HepG2 (cell line): ENCODE measurements at regions not wholly inside any gene's neighbourhood (a gene's known extent, or its start where the extent isn't known, plus 50 kb on each side); places are given as distances from the start of the nearest gene placed in this dataset.

Source experiments
- ATAC-seq: fragments of 200-7000 bp; cut with Tn5 transposase; 3 replicates; pipeline ENCODE4 v1.9.1; 2020; ENCODE audit warnings: mild to moderate bottlenecking, moderate library complexity
- BruUV-seq: library from RNA; stranded (reverse); fragments of 400-500 nt; replicated peaks from 2 replicates; lab custom pipeline; 2021; lab: Mats Ljungman, UMichigan
- CTCF ChIA-PET: fragments of 300-600 bp; formaldehyde crosslinking; extraction: SDS; loops from one replicate; lab custom pipeline; 2021; ENCODE audit warnings: low total read pairs, inconsistent platforms, low intra/inter-chr PET ratio; lab: Yijun Ruan, JAX
- POLR2A ChIA-PET: fragments of 350-600 bp; sonication (Branson Sonifier 250); formaldehyde crosslinking; loops from one replicate; lab custom pipeline; 2020; ENCODE audit warnings: antibody characterized with exemption, inconsistent platforms; lab: Yijun Ruan, JAX
- DNase-seq: peaks from one replicate; pipeline ENCODE4 v3.0.0-alpha.2; 2015; ENCODE audit warnings: low spot score
- FAIRE-seq: peaks from 3 replicates; lab custom pipeline; 2011; peaks lifted over from hg19 to GRCh38; lab: Jason Lieb, UNC
- H2AFZ ChIP-seq: one replicate; pipeline ENCODE4 v1.6.1; 2011; ENCODE audit warnings: low read length, inconsistent platforms
- H3K27ac ChIP-seq: fragments of 300-600 bp; 3 replicates; pipeline ENCODE4 v1.8.0; 2011; ENCODE audit warnings: mixed run types, mild to moderate bottlenecking, mixed read lengths, low read length, inconsistent platforms; ENCODE audit not compliant: insufficient read depth; ENCODE audit errors: extremely low read length
- H3K27me3 ChIP-seq, 2 experiments: fragments of 200-600 bp in 1 of 2; 2 replicates in 1 of 2; 3 replicates in 1 of 2; pipeline versions ENCODE4 v1.6.0 to v1.8.0; 2011; ENCODE audit warnings: low read length in 2 of 2, mild to moderate bottlenecking in 2 of 2, moderate library complexity in 2 of 2, inconsistent platforms in 1 of 2; ENCODE audit not compliant: insufficient read depth in 2 of 2, control insufficient read depth in 1 of 2
- H3K36me3 ChIP-seq, 2 experiments: fragments of 200-600 bp in 1 of 2; replicated peaks in 1 of 2; 2 replicates in 1 of 2; 3 replicates in 1 of 2; pipeline versions ENCODE4 v1.5.1 to v1.8.0; 2011; ENCODE audit warnings: low read length in 2 of 2, inconsistent platforms in 1 of 2; ENCODE audit not compliant: insufficient read depth in 2 of 2, control insufficient read depth in 1 of 2
- H3K4me1 ChIP-seq: 2 replicates; pipeline ENCODE4 v1.5.1; 2012; ENCODE audit warnings: low read length, inconsistent platforms; ENCODE audit not compliant: insufficient read depth
- H3K4me2 ChIP-seq: 2 replicates; pipeline ENCODE4 v1.6.0; 2011; ENCODE audit warnings: low read depth, low read length, inconsistent platforms
- H3K4me3 ChIP-seq, 3 experiments: fragments of 200-600 bp in 1 of 3; sonication (generic), shearing (Covaris generic) in 1 of 3; replicated peaks in 1 of 3; 2 replicates each; pipeline ENCODE4 v1.5.1; 2011 to 2016; ENCODE audit warnings: low read length in 3 of 3, inconsistent platforms in 2 of 3, low read depth in 2 of 3, mild to moderate bottlenecking in 2 of 3, control low read depth in 1 of 3, mixed read lengths in 1 of 3; ENCODE audit not compliant: insufficient read depth in 1 of 3
- H3K79me2 ChIP-seq: one replicate; pipeline ENCODE4 v1.6.1; 2011; ENCODE audit warnings: low read length, inconsistent platforms; ENCODE audit not compliant: insufficient read depth
- H3K9ac ChIP-seq: 2 replicates; pipeline ENCODE4 v1.6.0; 2011; ENCODE audit warnings: mild to moderate bottlenecking, low read depth, low read length, inconsistent platforms; ENCODE audit not compliant: insufficient read depth
- H3K9me3 ChIP-seq: 2 replicates; pipeline ENCODE4 v1.5.1; 2012; ENCODE audit warnings: mild to moderate bottlenecking, low read length
- H4K20me1 ChIP-seq: 2 replicates; pipeline ENCODE4 v1.6.0; 2011; ENCODE audit warnings: inconsistent platforms, mild to moderate bottlenecking, low read length, moderate library complexity; ENCODE audit not compliant: insufficient read depth
- EHMT2 ChIP-seq: fragments of 200-600 bp; sonication (generic); IDR thresholded peaks from 2 replicates; pipeline ENCODE4 v1.7.0; 2017; ENCODE audit warnings: antibody characterized with exemption, low read depth, low read length, borderline replicate concordance
- PTBP1 ChIP-seq: fragments of 200-400 bp; formaldehyde crosslinking; IDR thresholded peaks from 2 replicates; pipeline ENCODE4 v1.6.1; 2018; ENCODE audit warnings: low read length, low read depth; ENCODE audit not compliant: poor library complexity, severe bottlenecking
- RFX5 ChIP-seq: IDR thresholded peaks from 2 replicates; pipeline ENCODE4 v1.6.1; 2011; ENCODE audit warnings: low read depth, low read length, improper control_type of control experiment
- ZNF124 ChIP-seq: sonication (generic); formaldehyde crosslinking; IDR thresholded peaks from 2 replicates; pipeline ENCODE4 v1.4.0; 2020; ENCODE audit warnings: missing genetic modification reagents
- ZNF607 ChIP-seq: sonication (generic); formaldehyde crosslinking; IDR thresholded peaks from 2 replicates; pipeline ENCODE4 v1.5.1; 2020; ENCODE audit warnings: missing genetic modification reagents, mild to moderate bottlenecking, borderline replicate concordance
- ZSCAN12 ChIP-seq: sonication (generic); formaldehyde crosslinking; IDR thresholded peaks from 2 replicates; pipeline ENCODE4 v1.9.0; 2021; ENCODE audit warnings: mild to moderate bottlenecking, missing genetic modification reagents
- WGBS: methylation state at CpG from one replicate; pipeline ENCODE4 v1.1.6; 2017; ENCODE audit warnings: low lambda C conversion rate; 5-methylcytosine and 5-hydroxymethylcytosine counted together
- in situ Hi-C: cut with HindIII; loops from 2 replicates; pipeline ENCODE4 v1.10.0; 2017; ENCODE audit warnings: low pct_unique_long_range_greater_than_20kb; ENCODE audit not compliant: extremely low pct_ligation_motif_present
- intact Hi-C: fragments of 100-400 bp; cut with micrococcal nuclease; formaldehyde crosslinking; loops from one replicate; pipeline ENCODE4 v1.10.0; 2022; ENCODE audit not compliant: unreplicated experiment
- TF ChIP-seq, protein P1 (sequence below): sonication (generic); formaldehyde crosslinking; IDR thresholded peaks from 2 replicates; pipeline ENCODE4 v1.8.0; 2022; ENCODE audit warnings: missing genetic modification reagents, low read depth, mild to moderate bottlenecking, borderline replicate concordance
- TF ChIP-seq, protein P2 (sequence below): IDR thresholded peaks from 2 replicates; pipeline ENCODE4 v1.6.1; 2016

DNA sequence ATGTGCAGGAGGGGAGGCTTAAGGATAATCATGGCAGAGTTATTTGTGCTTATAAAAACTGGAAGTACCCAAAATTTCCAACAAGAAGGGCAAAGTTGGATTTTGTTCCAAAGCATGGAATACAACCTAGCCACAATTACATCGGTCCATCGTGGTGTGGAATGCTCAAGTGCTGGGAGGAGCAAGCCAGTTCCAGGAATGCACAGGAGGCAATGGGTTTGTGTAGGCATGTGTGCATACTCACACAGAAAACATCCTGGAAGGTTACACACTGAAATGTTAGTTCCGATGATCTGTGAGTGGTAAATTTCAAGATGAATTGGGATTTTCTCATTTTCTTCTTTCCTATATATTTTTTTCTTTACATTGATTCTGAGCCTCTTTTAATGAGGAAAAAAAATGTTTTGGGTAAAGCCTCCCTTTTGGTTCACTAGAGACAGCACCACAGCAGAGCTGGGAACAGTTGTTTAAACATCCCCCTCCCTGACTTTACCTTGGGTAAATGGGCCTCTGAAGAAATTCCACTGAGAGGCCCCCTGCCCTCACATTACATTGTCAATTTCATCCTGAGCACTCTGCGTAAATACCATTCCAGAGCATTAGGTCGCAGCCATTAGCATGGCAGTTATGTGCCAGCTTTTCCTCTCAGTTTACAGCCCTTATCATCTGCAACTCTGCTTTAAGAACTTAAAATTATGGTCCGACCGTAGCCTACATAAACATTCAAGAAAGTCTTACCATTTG lies 122.0 kb downstream of the UQCRFS1 start:
- WGBS, result 31% methylated on average over 7 of the region's 7 CpGs
- BruUV-seq, result no TSS peak
- Histone ChIP-seq H3K36me3 (no peaks in the 10 kb centered on the region), H3K9me3 (peaks cover 13% of the 10 kb centered on the region), H3K27me3 (no peaks in the 10 kb centered on the region), H2AFZ (no peak overlapping the region), H3K27ac (no peak overlapping the region), H4K20me1 (no peaks in the 10 kb centered on the region), H3K4me3 (no peak overlapping the region), H3K79me2 (no peaks in the 10 kb centered on the region), H3K4me1 (0 out of 2 replicates have a peak, but pooled peaks cover 6% of the 10 kb centered on the region), H3K4me2 (no peak overlapping the region), H3K9ac (no peak overlapping the region)
- no peak for FAIRE-seq
- ChIA-PET POLR2A (no interaction called here), CTCF (no interaction called here)
- intact Hi-C loops, result no loop called here
- no peak for ATAC-seq
- no peak for TF ChIP-seq RFX5
- TF ChIP-seq ZSCAN12, result no peak
- TF ChIP-seq, protein P1, sequence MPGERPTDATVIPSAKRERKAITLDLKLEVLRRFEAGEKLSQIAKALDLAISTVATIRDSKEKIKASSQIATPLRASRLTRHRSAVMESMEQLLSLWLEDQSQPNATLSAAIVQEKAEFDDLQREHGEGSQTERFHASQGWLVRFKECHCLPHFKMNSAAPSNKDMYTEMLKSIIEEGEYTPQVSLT, result no peak
- TF ChIP-seq EHMT2, result no peak
- TF ChIP-seq ZNF607 (CRISPR knock-in tag), result no peak
- TF ChIP-seq ZNF124 (CRISPR knock-in tag), result no peak
- TF ChIP-seq, protein P2, sequence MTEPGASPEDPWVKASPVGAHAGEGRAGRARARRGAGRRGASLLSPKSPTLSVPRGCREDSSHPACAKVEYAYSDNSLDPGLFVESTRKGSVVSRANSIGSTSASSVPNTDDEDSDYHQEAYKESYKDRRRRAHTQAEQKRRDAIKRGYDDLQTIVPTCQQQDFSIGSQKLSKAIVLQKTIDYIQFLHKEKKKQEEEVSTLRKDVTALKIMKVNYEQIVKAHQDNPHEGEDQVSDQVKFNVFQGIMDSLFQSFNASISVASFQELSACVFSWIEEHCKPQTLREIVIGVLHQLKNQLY, result no peak
- no peak for TF ChIP-seq PTBP1
- in situ Hi-C loops, result no loop called here
- DNase-seq, result no peak
